Stomach (tissue), 8 donors: ENCODE measurements at regions not wholly inside any gene's neighbourhood (a gene's known extent, or its start where the extent isn't known, plus 50 kb on each side); places are given as distances from the start of the nearest gene placed in this dataset.

ENCODE experiments used
- DNase-seq, 2 donors: peaks; one replicate each; pipeline versions ENCODE4 v3.0.0 to v3.0.0-alpha.2; 2013 to 2019
- H3K27ac ChIP-seq, 5 donors: fragments of 200-600 bp in 4 of 5; sonication (generic) in 4 of 5; one replicate each; pipeline ENCODE4 v1.5.1; 2013 to 2019; ENCODE audit warnings: mild to moderate bottlenecking in 1 of 5, moderate library complexity in 1 of 5
- H3K27me3 ChIP-seq, 3 donors: fragments of 200-600 bp; sonication (generic); one replicate each; pipeline ENCODE4 v1.5.1; 2017 to 2019; ENCODE audit warnings: mixed run types in 1 of 3
- H3K36me3 ChIP-seq, 4 donors: fragments of 200-600 bp; sonication (generic); 1 replicate in 3 of 4; 2 replicates in 1 of 4; pipeline ENCODE4 v1.5.1; 2016 to 2019
- H3K4me1 ChIP-seq, 4 donors: fragments of 200-600 bp; sonication (generic); one replicate each; pipeline ENCODE4 v1.5.1; 2016 to 2019
- H3K4me3 ChIP-seq, 4 donors: fragments of 200-600 bp; sonication (generic) in 3 of 4; one replicate each; pipeline ENCODE4 v1.5.1; 2016 to 2019; ENCODE audit warnings: mild to moderate bottlenecking in 1 of 4
- H3K9me3 ChIP-seq, 4 donors: fragments of 200-600 bp; sonication (generic); one replicate each; pipeline ENCODE4 v1.5.1; 2016 to 2019
- CTCF ChIP-seq, 7 experiments: fragments of 450-650 bp in 4 of 7; fragments of 200-600 bp in 3 of 7; sonication (generic) in 3 of 7; IDR thresholded peaks; one replicate each; pipeline ENCODE4 v1.5.1; 2016 to 2019; ENCODE audit warnings: antibody characterized with exemption in 7 of 7, control low read depth in 2 of 7, mild to moderate bottlenecking in 1 of 7
- EP300 ChIP-seq: sonication (generic); formaldehyde crosslinking; IDR thresholded peaks from one replicate; pipeline ENCODE4 v1.6.1; 2017; ENCODE audit warnings: antibody characterized with exemption
- POLR2A ChIP-seq, 4 donors: fragments of 450-650 bp; IDR thresholded peaks; one replicate each; pipeline ENCODE4 v1.6.1; 2016; ENCODE audit warnings: antibody characterized with exemption in 4 of 4, control low read depth in 2 of 4, mild to moderate bottlenecking in 1 of 4, moderate library complexity in 1 of 4
- POLR2AphosphoS5 ChIP-seq, 3 donors: sonication (generic); formaldehyde crosslinking; IDR thresholded peaks; one replicate each; pipeline ENCODE4 v1.6.1; 2016; ENCODE audit warnings: antibody characterized with exemption in 3 of 3
- WGBS, 5 donors: extraction: QIAGEN DNeasy Blood & Tissue Kit in 3 of 5; methylation state at CpG; one replicate each; pipeline versions ENCODE4 v1.1.5 to v1.1.7; 2013 to 2018; 5-methylcytosine and 5-hydroxymethylcytosine counted together
- intact Hi-C: fragments of 100-400 bp; cut with DNase I; formaldehyde crosslinking; loops from one replicate; pipeline ENCODE4 v1.15.1; 2023; ENCODE audit warnings: low total_unique reads
- donor health status: healthy with polysubstance abuse.
- donor health status: Bipolar disorder and iron deficiency.
- donor health status: healthy.

- intact Hi-C loops, result no loop called here
- TF ChIP-seq CTCF (IDR thresholded peaks at IDR 0.05), result no peak
- TF ChIP-seq POLR2AphosphoS5 (IDR thresholded peaks at IDR 0.05), result no peak
- no peak for TF ChIP-seq EP300
- TF ChIP-seq POLR2A (IDR thresholded peaks at IDR 0.05), result no peak
- no peak for DNase-seq
- Histone ChIP-seq H3K9me3 (no peaks in the 10 kb centered on the region), H3K4me3 (no peak overlapping the region), H3K27me3 (no peaks in the 10 kb centered on the region), H3K4me1 (no peaks in the 10 kb centered on the region), H3K27ac (no peak overlapping the region), H3K36me3 (no peaks in the 10 kb centered on the region)
- 83 to 97% (median 93%) methylated on average over 1 of the region's 1 CpG for WGBS, 5 donors
Observed at GRCh38 chr9:2363781-2364180, 257.8 kb upstream of the VLDLR start.

DNA sequence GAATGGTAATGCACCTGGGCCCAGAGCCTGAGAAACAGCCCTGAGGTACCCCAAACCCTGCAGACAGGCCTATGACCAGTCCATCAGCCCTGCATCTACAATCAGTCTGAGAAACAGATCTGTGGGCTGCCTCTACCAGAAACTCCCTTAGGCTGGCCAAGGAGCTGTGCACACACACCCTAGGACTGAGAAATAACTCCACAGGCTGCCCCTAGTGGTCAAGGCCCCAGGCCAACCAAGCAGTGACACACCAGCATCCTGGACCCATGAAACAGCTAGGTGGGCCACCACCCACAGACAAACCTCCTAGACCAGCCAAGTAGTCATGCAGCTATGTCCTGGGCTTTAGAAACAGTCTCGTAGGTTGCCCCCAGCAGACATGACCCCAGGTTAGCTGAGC, 253.6 kb upstream of the VLDLR start:
- intact Hi-C loops, result no loop called here
- no peak for DNase-seq
- Histone ChIP-seq H3K27ac (no peak overlapping the region), H3K27me3 (no peaks in the 10 kb centered on the region), H3K4me3 (no peak overlapping the region), H3K4me1 (no peaks in the 10 kb centered on the region), H3K9me3 (no peaks in the 10 kb centered on the region), H3K36me3 (no peaks in the 10 kb centered on the region)
- WGBS, 5 donors, result 70 to 100% (median 91%) methylated on average over 1 of the region's 1 CpG
- TF ChIP-seq POLR2AphosphoS5 (IDR thresholded peaks at IDR 0.05), result no peak

DNA sequence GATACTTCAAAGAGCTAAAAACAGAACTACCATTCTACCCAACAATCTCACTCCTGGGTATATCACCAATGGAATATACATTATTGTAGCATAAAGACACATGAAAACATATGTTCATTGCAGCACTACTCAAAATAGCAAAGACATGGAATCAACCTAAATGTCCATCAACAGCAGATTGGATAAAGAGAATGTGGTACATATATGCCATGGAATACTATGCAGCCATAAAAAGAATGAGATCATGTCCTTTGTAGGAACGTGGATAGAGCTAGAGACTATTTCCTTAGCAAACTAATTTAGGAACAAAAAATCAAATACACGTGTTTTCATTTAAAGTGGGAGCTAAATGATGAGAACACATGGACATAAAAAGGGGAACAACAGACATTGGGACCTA, 247.9 kb upstream of the VLDLR start:
- H3K9me3 ChIP-seq, result no peaks in the 10 kb centered on the region
- H3K36me3 ChIP-seq, result no peaks in the 10 kb centered on the region
- WGBS, 5 donors, result 86 to 93% (median 89%) methylated on average over 2 of the region's 2 CpGs
- no peak overlapping the region for H3K4me3 ChIP-seq
- H3K27me3 ChIP-seq, result no peaks in the 10 kb centered on the region
- H3K4me1 ChIP-seq, result no peaks in the 10 kb centered on the region
- intact Hi-C loops, result no loop called here
- no peak overlapping the region for H3K27ac ChIP-seq
- TF ChIP-seq POLR2A (IDR thresholded peaks at IDR 0.05) (no peak), CTCF (IDR thresholded peaks at IDR 0.05) (no peak), EP300 (no peak), POLR2AphosphoS5 (IDR thresholded peaks at IDR 0.05) (no peak)
- DNase-seq, result no peak

GRCh38 chr9:2375114-2375513, 246.5 kb upstream of the VLDLR start:
- TF ChIP-seq POLR2A (IDR thresholded peaks at IDR 0.05) (no peak), POLR2AphosphoS5 (IDR thresholded peaks at IDR 0.05) (no peak), CTCF (IDR thresholded peaks at IDR 0.05) (no peak), EP300 (no peak)
- WGBS, 5 donors, result 82 to 94% (median 89%) methylated on average over 2 of the region's 2 CpGs
- no peaks in the 10 kb centered on the region for H3K9me3 ChIP-seq
- no peaks in the 10 kb centered on the region for H3K36me3 ChIP-seq
- intact Hi-C loops, result no loop called here
- no peak for DNase-seq
- H3K4me1 ChIP-seq, result no peaks in the 10 kb centered on the region
- H3K27ac ChIP-seq, result no peak overlapping the region
- H3K27me3 ChIP-seq, result no peaks in the 10 kb centered on the region
- no peak overlapping the region for H3K4me3 ChIP-seq

GRCh38 chr9:2377117-2377516, 244.5 kb upstream of the VLDLR start:
- Histone ChIP-seq H3K27me3 (no peaks in the 10 kb centered on the region), H3K27ac (no peak overlapping the region), H3K9me3 (no peaks in the 10 kb centered on the region), H3K4me3 (no peak overlapping the region), H3K36me3 (no peaks in the 10 kb centered on the region), H3K4me1 (no peaks in the 10 kb centered on the region)
- peak in 1 of 2 donors; percentile 36 for DNase-seq
- 73 to 90% (median 80%) methylated on average over 3 of the region's 3 CpGs for WGBS, 5 donors
- intact Hi-C loops, result no loop called here
- TF ChIP-seq POLR2A (IDR thresholded peaks at IDR 0.05) (no peak), CTCF (IDR thresholded peaks at IDR 0.05) (no peak), POLR2AphosphoS5 (IDR thresholded peaks at IDR 0.05) (no peak), EP300 (no peak)
